MCF 10A (cell line): ENCODE measurements at regions not wholly inside any gene's neighbourhood (a gene's known extent, or its start where the extent isn't known, plus 50 kb on each side); places are given as distances from the start of the nearest gene placed in this dataset.
"Not testable (repeated sequence)": the region's sequence is repeated elsewhere in the genome, so short reads cannot be mapped to it uniquely, and the experiment has no call there.

Experiments
- BruUV-seq: library from RNA; stranded (reverse); fragments of 400-500 nt; replicated peaks from 2 replicates; lab custom pipeline; 2021; lab: Mats Ljungman, UMichigan
- CTCF ChIA-PET: fragments of 300-600 bp; sonication (Branson Sonifier 250); formaldehyde crosslinking; extraction: SDS; loops from one replicate; lab custom pipeline; 2021; ENCODE audit warnings: antibody characterized with exemption, inconsistent platforms; lab: Yijun Ruan, JAX
- POLR2A ChIA-PET: fragments of 300-600, 350-650 bp; sonication (Branson Sonifier 250); formaldehyde crosslinking; extraction: SDS; loops from one replicate; lab custom pipeline; 2020; ENCODE audit warnings: antibody characterized with exemption, inconsistent platforms; lab: Yijun Ruan, JAX
- DNase-seq: peaks from one replicate; pipeline ENCODE4 v3.0.0-alpha.2; 2018; ENCODE audit not compliant: unreplicated experiment
- H3K27ac Mint-ChIP-seq: one replicate; pipeline ENCODE4 v1.8.0; 2022; ENCODE audit warnings: mild to moderate bottlenecking, low read depth, mixed read lengths; ENCODE audit not compliant: unreplicated experiment
- H3K27me3 Mint-ChIP-seq: one replicate; pipeline ENCODE4 v1.8.0; 2022; ENCODE audit warnings: mixed read lengths; ENCODE audit not compliant: insufficient read depth, unreplicated experiment
- H3K36me3 Mint-ChIP-seq: one replicate; pipeline ENCODE4 v1.8.0; 2022; ENCODE audit warnings: mild to moderate bottlenecking, moderate library complexity, mixed read lengths; ENCODE audit not compliant: insufficient read depth, unreplicated experiment
- H3K4me1 Mint-ChIP-seq: one replicate; pipeline ENCODE4 v1.8.0; 2022; ENCODE audit warnings: mixed read lengths; ENCODE audit not compliant: insufficient read depth, unreplicated experiment
- H3K4me3 Mint-ChIP-seq: one replicate; pipeline ENCODE4 v1.8.0; 2022; ENCODE audit warnings: mild to moderate bottlenecking, moderate library complexity, mixed read lengths; ENCODE audit not compliant: unreplicated experiment
- H3K9me3 Mint-ChIP-seq: one replicate; pipeline ENCODE4 v1.8.0; 2022; ENCODE audit warnings: mixed read lengths; ENCODE audit not compliant: unreplicated experiment
- intact Hi-C: fragments of 100-400 bp; cut with micrococcal nuclease; formaldehyde crosslinking; loops from 2 replicates; pipeline ENCODE4 v1.14.1; 2022
- TF ChIP-seq, protein P1 (sequence below): fragments of 200-600 bp; IDR thresholded peaks from one replicate; pipeline ENCODE4 v1.8.0; 2022; ENCODE audit warnings: antibody characterized with exemption, mild to moderate bottlenecking; ENCODE audit not compliant: unreplicated experiment

GRCh38 chr17:34423978-34424813 is 61.2 kb upstream of the CCL1 start:
- CTCF ChIA-PET = no interaction called here
- no peak overlapping the region for H3K4me3 Mint-ChIP-seq
- no peaks in the 10 kb centered on the region for H3K9me3 Mint-ChIP-seq
- POLR2A ChIA-PET = no interaction called here
- no peaks in the 10 kb centered on the region for H3K36me3 Mint-ChIP-seq
- TF ChIP-seq, protein P1, sequence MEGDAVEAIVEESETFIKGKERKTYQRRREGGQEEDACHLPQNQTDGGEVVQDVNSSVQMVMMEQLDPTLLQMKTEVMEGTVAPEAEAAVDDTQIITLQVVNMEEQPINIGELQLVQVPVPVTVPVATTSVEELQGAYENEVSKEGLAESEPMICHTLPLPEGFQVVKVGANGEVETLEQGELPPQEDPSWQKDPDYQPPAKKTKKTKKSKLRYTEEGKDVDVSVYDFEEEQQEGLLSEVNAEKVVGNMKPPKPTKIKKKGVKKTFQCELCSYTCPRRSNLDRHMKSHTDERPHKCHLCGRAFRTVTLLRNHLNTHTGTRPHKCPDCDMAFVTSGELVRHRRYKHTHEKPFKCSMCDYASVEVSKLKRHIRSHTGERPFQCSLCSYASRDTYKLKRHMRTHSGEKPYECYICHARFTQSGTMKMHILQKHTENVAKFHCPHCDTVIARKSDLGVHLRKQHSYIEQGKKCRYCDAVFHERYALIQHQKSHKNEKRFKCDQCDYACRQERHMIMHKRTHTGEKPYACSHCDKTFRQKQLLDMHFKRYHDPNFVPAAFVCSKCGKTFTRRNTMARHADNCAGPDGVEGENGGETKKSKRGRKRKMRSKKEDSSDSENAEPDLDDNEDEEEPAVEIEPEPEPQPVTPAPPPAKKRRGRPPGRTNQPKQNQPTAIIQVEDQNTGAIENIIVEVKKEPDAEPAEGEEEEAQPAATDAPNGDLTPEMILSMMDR = no peak
- BruUV-seq = no TSS peak
- DNase-seq = no peak
- H3K4me1 Mint-ChIP-seq = no peaks in the 10 kb centered on the region
- intact Hi-C loops = loop anchor here (5.0 kb wide), 2 partner anchors 558 to 1323 kb away; partner anchors contain the start of gene LIG3
- H3K27me3 Mint-ChIP-seq = peaks cover 20% of the 10 kb centered on the region
- no peak overlapping the region for H3K27ac Mint-ChIP-seq

DNA sequence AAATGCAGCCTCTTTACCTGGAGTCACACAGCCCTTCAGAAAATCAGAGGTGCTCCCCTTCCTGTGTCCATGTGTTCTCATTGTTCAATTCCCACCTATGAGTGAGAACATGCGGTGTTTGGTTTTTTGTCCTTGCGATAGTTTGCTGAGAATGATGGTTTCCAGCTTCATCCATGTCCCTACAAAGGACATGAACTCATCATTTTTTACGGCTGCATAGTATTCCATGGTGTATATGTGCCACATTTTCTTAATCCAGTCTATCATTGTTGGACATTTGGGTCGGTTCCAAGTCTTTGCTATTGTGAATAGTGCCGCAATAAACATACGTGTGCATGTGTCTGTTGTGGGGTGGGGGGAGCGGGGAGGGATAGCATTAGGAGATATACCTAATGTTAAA is 60.3 kb upstream of the CCL1 start:
- BruUV-seq, H3K36me3 Mint-ChIP-seq, POLR2A ChIA-PET, H3K4me1 Mint-ChIP-seq, H3K9me3 Mint-ChIP-seq, H3K27ac Mint-ChIP-seq, DNase-seq, H3K4me3 Mint-ChIP-seq: not testable (repeated sequence)
- peaks cover 19% of the 10 kb centered on the region for H3K27me3 Mint-ChIP-seq
- CTCF ChIA-PET = interaction anchor here (3.9 kb wide), 1 partner anchor 696 kb away, joined by 33 read pairs; the partner anchor contains the start of gene RAD51D
- intact Hi-C loops = loop anchor here (5.0 kb wide), 2 partner anchors 559 to 1324 kb away; partner anchors contain the start of gene LIG3

DNA sequence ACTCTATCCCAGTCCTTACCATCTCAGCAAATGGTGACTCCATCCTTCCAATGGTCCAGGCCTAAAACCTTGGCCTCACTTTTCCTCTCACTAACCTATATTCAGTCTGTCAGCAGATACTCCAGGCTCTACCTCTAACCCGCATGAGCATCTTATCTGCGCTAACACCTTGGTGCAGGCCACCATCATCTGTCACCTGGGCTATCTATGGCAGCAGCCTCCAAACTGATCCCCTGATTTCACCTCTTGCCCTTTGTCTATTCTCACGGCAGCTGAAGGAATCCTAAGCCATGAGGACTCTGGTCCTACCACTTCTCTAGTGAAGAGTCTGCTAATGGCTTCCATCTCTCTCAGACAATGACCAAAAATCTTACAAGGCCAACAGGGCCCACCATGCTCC is 57.9 kb upstream of the CCL1 start:
- ChIA-PET CTCF (interaction anchor here (0.6 to 3.9 kb wide), 17 partner anchors 9 to 866 kb away, joined by 3 to 33 read pairs (median 4); partner anchors contain the start of gene RAD51D), POLR2A (no interaction called here)
- H3K4me3 Mint-ChIP-seq = no peak overlapping the region
- DNase-seq = no peak
- no peaks in the 10 kb centered on the region for H3K4me1 Mint-ChIP-seq
- H3K36me3 Mint-ChIP-seq = no peaks in the 10 kb centered on the region
- no TSS peak for BruUV-seq
- no peaks in the 10 kb centered on the region for H3K9me3 Mint-ChIP-seq
- TF ChIP-seq, protein P1 = no peak
- H3K27me3 Mint-ChIP-seq = peaks cover 7% of the 10 kb centered on the region
- intact Hi-C loops = loop anchor here (1.0 to 5.0 kb wide), 6 partner anchors 561 to 1326 kb away; partner anchors contain the start of genes LIG3, NLE1 and RAD51D
- H3K27ac Mint-ChIP-seq = no peak overlapping the region

- POLR2A ChIA-PET = interaction anchor here (0.8 kb wide), 1 partner anchor 699 kb away, joined by 3 read pairs; no protein-coding TSS in a partner anchor
- intact Hi-C loops = loop anchor here (1.0 to 5.0 kb wide), 6 partner anchors 562 to 1327 kb away; partner anchors contain the start of genes LIG3, NLE1 and RAD51D
These were observed 57.3 kb upstream of the CCL1 start for GRCh38 chr17:34420254-34420766.

More at GRCh38 chr17:34420254-34420766, 57.3 kb upstream of the CCL1 start:
- TF ChIP-seq, protein P1 = peak; percentile 96
- no peaks in the 10 kb centered on the region for H3K4me1 Mint-ChIP-seq
- peak; percentile 63 for DNase-seq
- no peaks in the 10 kb centered on the region for H3K36me3 Mint-ChIP-seq
- CTCF ChIA-PET = interaction anchor here (0.6 to 3.9 kb wide), 30 partner anchors 9 to 1328 kb away, joined by 3 to 33 read pairs (median 4); partner anchors contain the start of gene RAD51D
- no peak overlapping the region for H3K27ac Mint-ChIP-seq
- BruUV-seq = no TSS peak
- peaks cover 1% of the 10 kb centered on the region for H3K27me3 Mint-ChIP-seq
- no peaks in the 10 kb centered on the region for H3K9me3 Mint-ChIP-seq
- no peak overlapping the region for H3K4me3 Mint-ChIP-seq
